Effector memory CD8-positive, alpha-beta T cell (primary cell): ENCODE measurements at regions not wholly inside any gene's neighbourhood (a gene's known extent, or its start where the extent isn't known, plus 50 kb on each side); places are given as distances from the start of the nearest gene placed in this dataset.
"Not testable (repeated sequence)": the region's sequence is repeated elsewhere in the genome, so short reads cannot be mapped to it uniquely, and the experiment has no call there.

Experiments used
- ATAC-seq: fragments of 150-1000 bp; cut with Tn5 transposase; replicated peaks from 2 replicates; pipeline ENCODE4 v1.10.0; 2021; ENCODE audit warnings: mild to moderate bottlenecking, moderate library complexity
- DNase-seq, 3 experiments: peaks; one replicate each; pipeline ENCODE4 v3.0.0; 2021
- H3K27ac Mint-ChIP-seq, 2 donors: one replicate each; pipeline ENCODE4 v1.8.0; 2022; ENCODE audit warnings: mild to moderate bottlenecking in 2 of 2, mixed read lengths in 2 of 2, moderate library complexity in 2 of 2
- H3K27me3 Mint-ChIP-seq, 2 donors: one replicate each; pipeline ENCODE4 v1.8.0; 2022; ENCODE audit warnings: mixed read lengths in 2 of 2
- H3K36me3 Mint-ChIP-seq: one replicate; pipeline ENCODE4 v1.8.0; 2022; ENCODE audit warnings: mild to moderate bottlenecking, moderate library complexity, mixed read lengths; ENCODE audit not compliant: insufficient read depth
- H3K4me1 Mint-ChIP-seq, 2 donors: one replicate each; pipeline ENCODE4 v1.8.0; 2022; ENCODE audit warnings: low read depth in 2 of 2, mixed read lengths in 2 of 2
- H3K4me3 Mint-ChIP-seq, 2 donors: one replicate each; pipeline ENCODE4 v1.8.0; 2022; ENCODE audit warnings: mild to moderate bottlenecking in 2 of 2, mixed read lengths in 2 of 2, moderate library complexity in 2 of 2
- H3K9me3 Mint-ChIP-seq, 2 donors: one replicate each; pipeline ENCODE4 v1.8.0; 2022; ENCODE audit warnings: mixed read lengths in 2 of 2

DNA sequence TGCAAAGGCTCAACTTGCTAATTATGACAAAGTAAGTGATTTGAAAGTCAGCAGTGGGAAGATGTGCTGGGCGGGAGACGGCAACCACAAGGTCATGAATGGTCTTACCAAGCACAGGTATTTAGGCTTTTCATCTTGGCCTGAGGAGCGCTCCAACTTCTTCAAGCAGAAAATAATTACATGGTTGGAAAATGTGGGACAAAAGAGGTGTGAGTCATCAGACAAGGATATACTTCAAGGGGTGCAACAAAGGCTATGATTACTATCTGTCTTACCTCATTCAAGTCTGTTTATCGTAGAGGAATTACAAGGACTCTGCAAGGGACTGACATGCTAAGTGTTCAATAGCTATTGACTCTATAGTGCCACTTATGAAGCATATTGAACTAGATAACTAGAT is 2005.7 kb downstream of the MRPL39 start:
- ATAC-seq: no peak
- Mint-ChIP-seq H3K27ac (no peak overlapping the region), H3K27me3 (no peaks in the 10 kb centered on the region), H3K4me3 (no peak overlapping the region), H3K9me3 (peaks cover 9 to 10% of the 10 kb centered on the region in 2 donors), H3K36me3 (no peaks in the 10 kb centered on the region), H3K4me1 (no peaks in the 10 kb centered on the region)
- no peak for DNase-seq

GRCh38 chr21:23593582-23593981 is 2013.7 kb downstream of the MRPL39 start:
- no peaks in the 10 kb centered on the region for H3K4me1 Mint-ChIP-seq
- H3K9me3 Mint-ChIP-seq: peaks cover 0 to 3% of the 10 kb centered on the region in 2 donors

GRCh38 chr21:23585419-23585818 is 2021.9 kb downstream of the MRPL39 start:
- no peak overlapping the region for H3K4me3 Mint-ChIP-seq
- no peak for ATAC-seq
- H3K27me3 Mint-ChIP-seq: no peaks in the 10 kb centered on the region
- DNase-seq: no peak
- H3K27ac Mint-ChIP-seq: no peak overlapping the region
- peaks cover 0 to 2% of the 10 kb centered on the region in 2 donors for H3K9me3 Mint-ChIP-seq
- H3K4me1 Mint-ChIP-seq: no peaks in the 10 kb centered on the region
- H3K36me3 Mint-ChIP-seq: no peaks in the 10 kb centered on the region

More at GRCh38 chr21:23593582-23593981, 2013.7 kb downstream of the MRPL39 start:
- no peak for DNase-seq
- H3K27ac Mint-ChIP-seq: no peak overlapping the region
- H3K36me3 Mint-ChIP-seq: no peaks in the 10 kb centered on the region
- no peaks in the 10 kb centered on the region for H3K27me3 Mint-ChIP-seq
- ATAC-seq: no peak
- H3K4me3 Mint-ChIP-seq: no peak overlapping the region

- DNase-seq: no peak
- peaks cover 5 to 7% of the 10 kb centered on the region in 2 donors for H3K9me3 Mint-ChIP-seq
- H3K27me3 Mint-ChIP-seq: no peaks in the 10 kb centered on the region
- H3K27ac Mint-ChIP-seq: no peak overlapping the region
- H3K4me3 Mint-ChIP-seq: no peak overlapping the region
- no peaks in the 10 kb centered on the region for H3K4me1 Mint-ChIP-seq
- H3K36me3 Mint-ChIP-seq: no peaks in the 10 kb centered on the region
- ATAC-seq: no peak
These were observed 2027.7 kb downstream of the MRPL39 start for GRCh38 chr21:23579573-23579972.

DNA sequence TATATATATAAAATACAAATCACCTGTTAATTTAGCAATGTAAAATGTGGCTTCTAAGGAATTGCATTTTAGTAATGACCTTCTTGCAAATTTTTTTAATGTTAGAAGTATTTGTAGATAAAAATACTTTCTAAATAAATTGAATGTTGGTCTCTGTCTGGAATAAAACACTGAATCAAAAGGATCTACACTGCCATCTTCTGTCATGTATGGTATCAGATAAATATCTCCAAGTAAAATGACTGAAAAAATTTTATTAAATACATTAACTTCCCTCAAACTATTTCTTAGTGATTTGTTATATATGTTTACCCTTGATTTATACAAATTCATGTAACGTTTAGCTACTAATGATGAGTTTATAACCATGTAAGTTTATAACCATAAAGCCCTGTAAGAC is 2029.3 kb downstream of the MRPL39 start:
- H3K27me3 Mint-ChIP-seq: no peaks in the 10 kb centered on the region

DNA sequence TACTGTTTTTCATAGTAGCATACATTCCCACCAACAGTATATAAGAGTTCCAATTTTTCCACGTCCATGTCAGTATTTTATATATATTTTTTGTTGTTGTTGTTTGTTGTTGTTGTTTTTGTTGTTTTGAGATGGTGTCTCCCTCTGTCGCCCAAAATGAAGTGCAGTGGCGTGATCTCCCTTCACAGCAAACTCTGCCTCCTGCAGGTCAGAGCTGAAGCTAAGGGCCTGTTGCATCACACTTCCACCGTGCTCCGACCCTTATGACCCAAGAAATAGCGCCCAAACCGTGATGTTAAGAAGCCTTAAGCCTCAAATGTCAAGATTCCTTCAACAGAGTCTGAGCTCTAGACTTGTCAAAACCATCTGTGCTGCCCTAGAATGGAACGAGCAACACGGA is 2032.3 kb downstream of the MRPL39 start:
- H3K27me3 Mint-ChIP-seq: no peaks in the 10 kb centered on the region
- ATAC-seq (no peak), DNase-seq (no peak)
- H3K4me3 Mint-ChIP-seq: no peak overlapping the region
- peaks cover 3 to 7% of the 10 kb centered on the region in 2 donors for H3K9me3 Mint-ChIP-seq
- H3K36me3 Mint-ChIP-seq: no peaks in the 10 kb centered on the region
- H3K4me1 Mint-ChIP-seq: no peaks in the 10 kb centered on the region
- H3K27ac Mint-ChIP-seq: no peak overlapping the region

More for the DNA sequence above, 2029.3 kb downstream of the MRPL39 start:
- no peak for DNase-seq
- Mint-ChIP-seq H3K4me3 (no peak overlapping the region), H3K36me3 (no peaks in the 10 kb centered on the region), H3K9me3 (peaks cover 5 to 7% of the 10 kb centered on the region in 2 donors), H3K4me1 (no peaks in the 10 kb centered on the region), H3K27ac (no peak overlapping the region)
- no peak for ATAC-seq

- H3K27ac Mint-ChIP-seq: not testable (repeated sequence)
These were observed 2058.4 kb downstream of the MRPL39 start for GRCh38 chr21:23548924-23549323.

GRCh38 chr21:23543333-23543732 is 2063.9 kb downstream of the MRPL39 start:
- no peaks in the 10 kb centered on the region for H3K36me3 Mint-ChIP-seq
- DNase-seq (no peak), ATAC-seq (no peak)
- H3K9me3 Mint-ChIP-seq: no peaks in the 10 kb centered on the region
- no peak overlapping the region for H3K27ac Mint-ChIP-seq
- no peak overlapping the region for H3K4me3 Mint-ChIP-seq
- no peaks in the 10 kb centered on the region for H3K27me3 Mint-ChIP-seq
- H3K4me1 Mint-ChIP-seq: no peaks in the 10 kb centered on the region

More at GRCh38 chr21:23548924-23549323, 2058.4 kb downstream of the MRPL39 start:
- ATAC-seq, H3K36me3 Mint-ChIP-seq, H3K27me3 Mint-ChIP-seq, H3K4me1 Mint-ChIP-seq, H3K4me3 Mint-ChIP-seq, H3K9me3 Mint-ChIP-seq, DNase-seq: not testable (repeated sequence)

DNA sequence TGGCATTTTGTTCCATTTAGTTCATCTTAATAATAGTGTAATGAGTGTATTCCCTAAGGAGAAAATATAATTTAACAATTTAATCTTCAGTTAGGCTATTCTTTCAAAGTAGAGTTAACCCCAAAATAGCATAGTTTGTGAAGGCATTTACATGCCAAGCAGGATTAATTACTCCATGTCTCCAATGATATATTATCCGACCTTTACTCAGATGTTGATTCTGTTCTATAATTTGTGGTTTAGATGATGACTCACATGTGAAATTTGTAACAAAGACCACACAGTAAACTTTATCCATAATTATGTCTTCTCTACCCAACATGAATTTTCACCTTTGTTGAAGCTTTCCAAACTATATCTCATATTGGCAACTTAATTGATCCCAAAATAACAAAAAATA is 2065.2 kb downstream of the MRPL39 start:
- H3K27me3 Mint-ChIP-seq: no peaks in the 10 kb centered on the region
- no peaks in the 10 kb centered on the region for H3K36me3 Mint-ChIP-seq
- no peak for ATAC-seq
- no peaks in the 10 kb centered on the region for H3K4me1 Mint-ChIP-seq
- H3K27ac Mint-ChIP-seq: no peak overlapping the region
- H3K4me3 Mint-ChIP-seq: no peak overlapping the region
- no peaks in the 10 kb centered on the region for H3K9me3 Mint-ChIP-seq
- DNase-seq: no peak

DNA sequence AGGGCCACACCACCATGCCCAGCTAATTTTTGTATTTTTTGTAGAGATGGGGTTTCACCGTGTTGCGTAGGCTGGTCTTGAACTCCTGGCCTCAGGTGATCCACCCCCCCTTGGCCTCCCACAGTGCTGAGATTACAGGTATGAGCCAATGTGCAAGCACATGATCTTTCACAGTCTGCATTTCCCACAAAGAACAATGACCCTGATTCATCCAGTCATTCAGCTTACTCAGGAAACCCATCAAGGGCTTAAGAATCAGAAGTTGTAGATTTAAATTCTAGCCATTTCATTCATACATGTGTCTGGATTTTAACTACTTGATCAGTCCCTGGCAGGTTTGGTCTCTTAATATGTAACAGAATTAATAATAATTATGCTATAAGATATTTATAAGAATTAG is 2065.7 kb downstream of the MRPL39 start:
- no peak for DNase-seq
- no peaks in the 10 kb centered on the region for H3K9me3 Mint-ChIP-seq
- H3K36me3 Mint-ChIP-seq: no peaks in the 10 kb centered on the region
- no peaks in the 10 kb centered on the region for H3K27me3 Mint-ChIP-seq
- ATAC-seq: no peak
- no peak overlapping the region for H3K27ac Mint-ChIP-seq
- no peak overlapping the region for H3K4me3 Mint-ChIP-seq
- H3K4me1 Mint-ChIP-seq: no peaks in the 10 kb centered on the region

DNA sequence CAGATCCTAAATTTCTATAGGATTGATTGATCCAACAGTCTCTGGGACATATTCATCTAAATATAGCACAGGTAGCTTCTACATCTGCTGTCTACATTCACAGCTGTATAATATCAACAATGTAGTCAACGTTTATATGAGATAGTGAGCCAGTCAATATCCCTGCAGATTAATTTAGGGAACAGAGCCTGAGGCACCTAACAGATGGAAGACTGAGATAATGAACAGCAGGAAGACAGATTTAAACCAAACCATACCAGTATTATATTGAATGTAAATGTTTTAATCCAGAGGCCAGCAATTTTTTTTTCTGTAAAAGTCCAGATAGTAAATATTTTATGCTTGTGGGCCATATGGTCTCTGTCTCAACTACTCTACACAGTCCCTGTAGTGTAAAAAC is 2072.4 kb downstream of the MRPL39 start:
- ATAC-seq: no peak
- Mint-ChIP-seq H3K27ac (no peak overlapping the region), H3K36me3 (no peaks in the 10 kb centered on the region), H3K27me3 (no peaks in the 10 kb centered on the region), H3K9me3 (peaks cover 0 to 3% of the 10 kb centered on the region in 2 donors), H3K4me3 (no peak overlapping the region), H3K4me1 (no peaks in the 10 kb centered on the region)
- DNase-seq: no peak

- no peaks in the 10 kb centered on the region for H3K27me3 Mint-ChIP-seq
- ATAC-seq (no peak), DNase-seq (no peak)
- H3K27ac Mint-ChIP-seq: no peak overlapping the region
- no peaks in the 10 kb centered on the region for H3K36me3 Mint-ChIP-seq
- peaks cover 0 to 3% of the 10 kb centered on the region in 2 donors for H3K9me3 Mint-ChIP-seq
- H3K4me1 Mint-ChIP-seq: no peaks in the 10 kb centered on the region
- H3K4me3 Mint-ChIP-seq: no peak overlapping the region
These were observed 2075.8 kb downstream of the MRPL39 start for GRCh38 chr21:23531444-23531843.

GRCh38 chr21:23524685-23525084 is 2082.6 kb downstream of the MRPL39 start:
- Mint-ChIP-seq H3K27ac (no peak overlapping the region), H3K4me3 (no peak overlapping the region), H3K36me3 (no peaks in the 10 kb centered on the region), H3K27me3 (no peaks in the 10 kb centered on the region), H3K9me3 (peaks cover 0 to 3% of the 10 kb centered on the region in 2 donors), H3K4me1 (no peaks in the 10 kb centered on the region)
- ATAC-seq (no peak), DNase-seq (no peak)

- ATAC-seq: no peak
- Mint-ChIP-seq H3K27me3 (no peaks in the 10 kb centered on the region), H3K36me3 (no peaks in the 10 kb centered on the region), H3K27ac (no peak overlapping the region), H3K4me3 (no peak overlapping the region), H3K9me3 (peaks cover 0 to 4% of the 10 kb centered on the region in 2 donors), H3K4me1 (no peaks in the 10 kb centered on the region)
- DNase-seq: no peak
These were observed 2084.5 kb downstream of the MRPL39 start for GRCh38 chr21:23522751-23523150.

DNA sequence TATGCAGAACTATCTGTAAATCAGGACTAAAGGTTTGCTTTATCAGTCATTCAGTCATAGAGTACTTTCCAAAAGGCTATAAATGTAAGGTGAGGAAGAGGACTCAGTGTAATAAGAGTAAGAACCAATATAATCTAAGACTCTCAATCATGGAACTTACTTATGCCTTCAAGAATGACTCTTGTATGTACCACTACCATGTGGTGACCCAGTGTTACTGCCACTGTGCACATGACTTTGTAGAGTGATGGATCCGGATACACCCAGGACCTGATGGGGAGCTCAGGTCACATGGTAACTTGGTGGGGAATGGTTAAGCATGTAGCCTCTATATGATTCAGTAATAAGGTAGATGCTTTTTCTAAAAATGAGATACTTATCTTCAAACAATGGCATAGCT is 2099.8 kb downstream of the MRPL39 start:
- H3K27ac Mint-ChIP-seq: no peak overlapping the region
- no peak overlapping the region for H3K4me3 Mint-ChIP-seq
- H3K36me3 Mint-ChIP-seq: no peaks in the 10 kb centered on the region
- H3K27me3 Mint-ChIP-seq: no peaks in the 10 kb centered on the region
- H3K9me3 Mint-ChIP-seq: peaks cover 3 to 11% of the 10 kb centered on the region in 2 donors
- DNase-seq (no peak), ATAC-seq (no peak)
- H3K4me1 Mint-ChIP-seq: no peaks in the 10 kb centered on the region
